Retinal pigment epithelial cell (primary cell): ENCODE measurements at regions not wholly inside any gene's neighbourhood (a gene's known extent, or its start where the extent isn't known, plus 50 kb on each side); places are given as distances from the start of the nearest gene placed in this dataset.
"Not testable (repeated sequence)": the region's sequence is repeated elsewhere in the genome, so short reads cannot be mapped to it uniquely, and the experiment has no call there.

Source experiments
- DNase-seq: peaks from one replicate; pipeline ENCODE4 v3.0.0-alpha.2; 2010; ENCODE audit warnings: low read depth
- H3K4me3 ChIP-seq: 2 replicates; pipeline ENCODE4 v1.5.1; 2011; ENCODE audit warnings: mild to moderate bottlenecking, low read length, control low read depth, moderate library complexity
- CTCF ChIP-seq: conservative IDR thresholded peaks from 2 replicates; pipeline ENCODE4 v1.5.1; 2011; ENCODE audit warnings: low read depth, low read length, control low read depth, inconsistent platforms

GRCh38 chr18:9021458-9021857 lies 81.0 kb upstream of the NDUFV2 start:
- no peak overlapping the region for H3K4me3 ChIP-seq
- DNase-seq, result no peak
- TF ChIP-seq CTCF, result no peak

- no peak for TF ChIP-seq CTCF
- no peak for DNase-seq
- no peak overlapping the region for H3K4me3 ChIP-seq
Observed at GRCh38 chr18:9022397-9023155, 79.9 kb upstream of the NDUFV2 start.

- not testable (repeated sequence) for H3K4me3 ChIP-seq, DNase-seq
Observed at GRCh38 chr18:9024031-9024646, 78.4 kb upstream of the NDUFV2 start.

GRCh38 chr18:9025091-9025838 lies 77.2 kb upstream of the NDUFV2 start:
- H3K4me3 ChIP-seq, result no peak overlapping the region
- DNase-seq, result no peak
- no peak for TF ChIP-seq CTCF

GRCh38 chr18:9029131-9029530 lies 73.4 kb upstream of the NDUFV2 start:
- TF ChIP-seq CTCF, result no peak
- no peak overlapping the region for H3K4me3 ChIP-seq
- DNase-seq, result no peak

- H3K4me3 ChIP-seq, result no peak overlapping the region
- TF ChIP-seq CTCF, result no peak
- DNase-seq, result no peak
Observed at GRCh38 chr18:9032519-9032918, 70.0 kb upstream of the NDUFV2 start.

GRCh38 chr18:9038277-9038871 lies 64.1 kb upstream of the NDUFV2 start:
- no peak overlapping the region for H3K4me3 ChIP-seq
- no peak for TF ChIP-seq CTCF
- DNase-seq, result no peak
